Superior temporal gyrus (tissue), 1 donor: ENCODE measurements at regions not wholly inside any gene's neighbourhood (a gene's known extent, or its start where the extent isn't known, plus 50 kb on each side); places are given as distances from the start of the nearest gene placed in this dataset.
"Not testable (repeated sequence)": the region's sequence is repeated elsewhere in the genome, so short reads cannot be mapped to it uniquely, and the experiment has no call there.

Source experiments
- DNase-seq: peaks from one replicate; pipeline ENCODE4 v3.0.0-alpha.2; 2016; ENCODE audit errors: extremely low spot score

DNA sequence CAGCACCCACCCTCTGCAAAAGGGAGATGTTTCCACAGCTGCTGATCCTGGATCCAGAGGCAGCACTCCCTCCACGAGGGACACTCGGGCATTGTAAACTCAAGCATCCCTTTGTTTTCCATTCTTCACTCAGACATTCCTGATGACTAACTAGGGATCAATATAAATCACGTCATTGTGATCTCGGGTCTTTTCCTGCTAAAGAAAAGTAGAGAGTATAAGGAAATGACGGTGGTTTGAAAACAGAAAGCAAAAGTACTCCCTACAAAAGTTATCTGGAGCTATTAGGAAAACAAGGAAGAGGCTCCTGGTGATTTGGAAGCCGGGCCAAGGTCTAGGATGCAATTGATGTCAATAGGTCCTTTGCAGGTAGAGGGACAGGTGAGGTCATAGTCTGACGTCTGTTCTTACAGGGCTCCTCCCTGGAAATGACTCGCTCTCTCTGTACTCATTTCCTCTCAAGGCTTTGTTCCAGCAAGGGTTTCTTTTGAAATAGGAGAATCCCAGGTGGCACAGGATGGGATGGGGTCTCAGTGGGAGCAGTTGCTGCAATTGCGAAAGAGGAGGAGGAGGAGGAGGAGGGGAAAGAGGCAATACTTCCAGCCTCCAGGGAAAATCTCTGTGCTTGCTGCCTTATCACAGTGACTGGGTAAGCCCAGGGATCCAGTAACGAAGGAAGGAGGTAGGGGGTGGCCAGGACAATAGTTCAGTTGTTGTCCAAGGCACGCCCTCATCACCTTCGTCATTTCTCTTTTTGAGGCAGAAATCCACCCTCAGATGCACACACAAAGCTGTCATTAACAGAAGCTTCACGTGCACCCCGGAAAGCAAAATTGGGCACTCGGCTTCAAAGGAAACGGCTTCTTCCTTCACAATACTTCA is 222.8 kb downstream of the LY86 start:
- DNase-seq: no peak

DNA sequence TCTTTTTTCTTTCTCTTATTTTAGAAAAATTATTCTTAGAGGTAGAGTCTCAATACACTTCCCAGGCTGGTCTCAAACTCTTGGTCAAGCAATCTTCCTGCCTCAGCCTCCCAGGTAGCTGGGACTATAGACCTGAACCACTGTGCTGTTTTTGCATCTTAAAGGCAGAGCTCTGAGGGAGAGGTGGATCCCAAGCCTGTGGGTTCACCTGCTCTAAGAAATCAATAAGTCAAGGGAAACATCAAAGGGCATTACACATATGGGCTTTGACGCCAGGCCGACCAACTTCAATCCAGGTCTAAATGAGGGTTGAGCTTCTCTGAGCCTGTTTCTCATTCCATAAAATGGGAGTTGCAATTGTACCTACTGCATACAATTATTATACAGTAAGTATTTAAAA is 223.9 kb downstream of the LY86 start:
- DNase-seq: no peak

DNA sequence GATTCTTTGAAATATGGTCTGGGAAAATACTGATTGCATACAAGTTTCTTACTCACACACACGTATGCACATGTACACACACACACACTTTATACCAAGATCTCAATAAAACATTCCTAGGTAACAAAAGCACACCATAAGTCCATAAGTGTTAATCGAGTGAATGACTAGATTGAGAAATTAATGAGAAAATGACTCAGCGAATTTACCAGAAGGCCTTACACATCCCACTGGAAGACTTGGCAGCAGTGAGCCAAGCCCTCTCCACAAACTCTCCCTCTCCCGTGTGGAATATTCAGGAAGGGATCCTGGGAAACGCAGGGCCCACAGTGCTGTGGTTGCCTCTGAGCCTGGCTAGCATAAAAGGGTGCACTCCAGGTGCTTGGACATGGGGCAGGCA is 227.2 kb downstream of the LY86 start:
- no peak for DNase-seq

- DNase-seq: no peak
These were observed 228.2 kb downstream of the LY86 start for GRCh38 chr6:6816716-6817115.

DNA sequence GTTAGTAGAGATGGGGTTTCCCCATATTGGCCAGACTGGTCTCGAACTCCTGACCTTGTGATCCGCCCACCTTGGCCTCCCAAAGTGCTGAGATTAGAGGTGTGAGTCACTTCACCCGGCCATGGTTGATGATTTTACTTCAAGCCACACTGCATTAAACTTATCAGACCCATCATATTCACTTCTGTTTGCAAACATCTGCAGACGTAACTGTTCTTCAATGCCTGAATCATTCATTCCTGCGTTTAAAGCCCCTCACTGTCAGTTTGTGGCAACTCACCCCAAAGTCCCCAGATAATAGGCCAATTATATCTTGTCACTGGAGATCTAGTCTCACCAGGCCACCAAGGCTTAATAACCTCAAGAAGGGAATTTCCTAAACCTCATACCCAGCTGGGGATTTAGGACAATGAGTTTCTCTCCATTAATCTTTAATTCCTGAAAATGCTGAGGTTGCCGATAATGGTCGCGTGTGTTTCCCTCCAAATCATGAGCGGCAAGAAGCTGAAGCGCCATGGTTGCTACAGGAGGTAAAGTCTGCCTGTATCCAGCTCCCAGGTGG is 229.6 kb downstream of the LY86 start:
- no peak for DNase-seq

DNA sequence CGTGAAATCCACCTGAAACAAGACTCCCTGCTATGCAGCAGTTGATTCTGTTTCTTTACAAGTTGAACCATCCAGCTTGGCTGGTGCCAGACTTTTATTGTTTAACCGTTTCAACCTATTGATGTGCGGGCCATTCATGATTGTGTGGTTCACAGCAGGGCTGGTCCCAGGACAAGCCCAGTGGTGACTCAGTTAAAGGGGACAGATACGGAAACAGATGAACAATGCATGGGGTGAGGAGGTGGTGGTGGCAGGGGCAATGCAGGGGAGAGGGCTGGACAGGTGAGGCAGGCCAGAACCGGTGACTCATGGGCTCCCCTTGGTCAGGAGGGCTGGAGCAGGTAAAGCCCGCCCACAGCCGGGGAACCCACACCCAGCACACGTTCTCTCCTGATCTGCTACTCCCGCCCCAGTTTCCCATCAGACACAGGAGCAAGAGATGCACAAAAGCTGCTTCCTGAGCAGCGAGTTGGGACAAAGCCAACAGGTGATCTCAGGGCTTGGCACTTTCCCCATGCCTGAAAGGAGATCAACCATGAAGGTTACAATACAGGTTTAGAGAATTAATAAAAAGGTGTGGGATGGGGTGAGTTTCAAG is 232.2 kb downstream of the LY86 start:
- DNase-seq: no peak

GRCh38 chr6:6821639-6822261 is 233.2 kb downstream of the LY86 start:
- no peak for DNase-seq

- no peak for DNase-seq
These were observed 234.5 kb downstream of the LY86 start for GRCh38 chr6:6823030-6823429.

GRCh38 chr6:6823568-6824224 is 235.2 kb downstream of the LY86 start:
- DNase-seq: no peak

DNA sequence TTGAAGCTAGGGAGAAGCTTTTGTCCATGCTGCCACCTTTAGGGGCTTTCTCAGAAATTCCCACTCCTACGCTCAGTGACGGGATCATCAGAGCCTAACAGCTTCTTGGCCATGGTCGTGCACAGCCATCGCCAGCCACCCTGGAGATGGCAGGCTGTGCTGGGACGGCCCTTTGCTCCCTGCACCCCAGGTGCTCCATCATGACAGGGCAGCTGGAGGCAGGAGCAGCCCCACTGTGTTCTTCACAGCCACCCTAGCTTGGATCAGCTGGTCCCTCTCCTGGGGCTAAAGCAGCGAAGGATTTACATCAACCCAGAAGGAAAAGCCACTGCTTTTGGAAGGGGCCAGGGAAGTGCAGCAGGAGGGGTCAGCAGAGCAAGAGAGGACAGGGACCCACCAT is 235.9 kb downstream of the LY86 start:
- DNase-seq: no peak

GRCh38 chr6:6825193-6825784 is 236.8 kb downstream of the LY86 start:
- no peak for DNase-seq

- no peak for DNase-seq
These were observed 237.8 kb downstream of the LY86 start for GRCh38 chr6:6826095-6826901.

- no peak for DNase-seq
These were observed 238.4 kb downstream of the LY86 start for GRCh38 chr6:6826961-6827360.

- no peak for DNase-seq
These were observed 241.6 kb downstream of the LY86 start for GRCh38 chr6:6829872-6830685.

DNA sequence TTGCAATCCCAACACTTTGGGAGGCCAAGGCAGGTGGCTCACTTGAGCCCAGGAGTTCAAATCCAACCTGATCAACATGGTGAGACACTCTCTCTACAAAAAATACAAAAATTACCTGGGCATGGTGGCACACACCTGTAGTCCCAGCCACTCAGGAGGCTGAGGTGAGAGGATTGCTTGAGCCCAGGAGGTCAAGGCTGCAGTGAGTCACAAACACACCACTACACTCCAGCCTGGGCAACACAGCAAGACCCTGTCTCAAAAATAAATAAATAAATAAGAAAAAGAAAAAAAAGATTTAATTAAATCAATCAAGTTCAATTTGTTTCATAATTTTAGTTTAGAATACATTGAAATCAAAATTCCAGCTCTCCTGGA is 242.2 kb downstream of the LY86 start:
- not testable (repeated sequence) for DNase-seq

DNA sequence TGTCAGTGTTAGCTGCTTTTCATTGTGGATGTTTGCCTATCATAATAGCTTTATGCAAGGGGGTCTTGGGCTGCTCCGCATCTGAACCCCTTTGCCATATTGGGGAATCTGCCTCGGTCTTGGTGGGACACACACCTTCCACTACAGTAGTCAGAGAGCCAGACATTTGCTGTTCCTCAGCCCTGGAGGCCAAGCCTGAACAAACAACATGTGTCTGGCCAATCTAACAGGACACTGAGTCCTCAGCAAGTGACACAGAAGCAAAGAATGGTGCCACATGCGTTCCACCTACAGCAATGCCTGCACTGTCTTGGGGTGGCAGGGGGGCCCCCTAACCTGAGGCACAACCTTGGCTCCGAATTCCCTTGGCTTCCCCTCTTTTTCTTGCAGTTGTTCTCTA is 243.9 kb downstream of the LY86 start:
- DNase-seq: no peak

GRCh38 chr6:6834356-6835222 is 246.1 kb downstream of the LY86 start:
- no peak for DNase-seq

DNA sequence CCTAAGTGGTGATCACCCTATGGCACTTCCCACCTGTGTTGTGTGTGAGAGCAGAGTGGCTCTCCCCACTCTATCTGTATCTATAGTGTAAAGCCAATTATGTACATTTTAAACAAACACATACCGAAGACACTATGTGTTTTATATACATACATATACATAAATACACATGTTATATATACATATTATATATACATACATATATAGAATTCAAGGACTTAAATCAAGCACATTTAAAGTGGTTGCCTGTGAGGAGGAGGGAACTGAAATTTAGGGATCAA is 246.6 kb downstream of the LY86 start:
- no peak for DNase-seq
